ENCODE measurements at regions not wholly inside any gene's neighbourhood (a gene's known extent, or its start where the extent isn't known, plus 50 kb on each side); places are given as distances from the start of the nearest gene placed in this dataset.

- no peak overlapping the region for H3K4me3 ChIP-seq (ENCODE audit: low read depth, low read length)
- no peak for TF ChIP-seq CTCF (IDR thresholded peaks at IDR 0.05; ENCODE audit: insufficient read depth, low read length, poor library complexity, severe bottlenecking)
- no peak for DNase-seq (ENCODE audit: low read depth)
- H3K36me3 ChIP-seq (ENCODE audit: control insufficient read depth, insufficient read depth, low read length): no peaks in the 10 kb centered on the region
- no peaks in the 10 kb centered on the region for H3K27me3 ChIP-seq (ENCODE audit: control insufficient read depth, insufficient read depth, low read length)
These were observed 131.0 kb upstream of the BRINP1 start for GRCh38 chr9:119500072-119500771.

DNA sequence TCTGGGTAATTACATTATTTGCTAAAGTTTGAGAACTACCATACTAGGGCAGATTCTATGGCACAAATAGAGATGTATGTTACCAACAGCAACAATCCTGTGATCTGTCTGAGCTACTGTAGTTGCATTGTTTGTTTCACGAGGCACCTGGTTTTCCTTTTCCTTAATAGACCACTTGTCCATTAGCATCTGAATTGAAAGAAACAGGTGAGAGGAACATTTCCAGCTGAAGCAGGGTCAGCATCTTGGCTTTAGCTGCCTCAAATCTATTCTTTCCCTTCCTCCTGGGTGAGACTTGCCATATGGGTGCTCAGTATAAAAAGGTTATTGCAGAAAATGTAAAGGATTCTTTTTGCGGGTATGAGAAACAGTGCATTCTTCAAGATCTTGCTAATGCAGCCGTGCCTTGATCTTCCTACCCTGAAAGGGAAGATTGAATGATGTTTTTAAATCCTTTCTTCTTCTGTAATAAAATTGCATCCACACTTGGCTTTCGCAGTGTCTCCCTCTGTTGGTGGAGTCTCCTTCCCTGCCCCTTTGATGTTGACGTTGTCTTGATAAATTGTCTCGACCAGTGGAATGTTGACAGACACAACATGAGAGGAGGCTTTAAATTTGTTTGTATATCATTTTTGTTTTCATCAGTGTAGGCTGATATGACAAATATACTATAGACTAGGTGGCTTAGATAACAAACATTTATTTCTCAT is 118.0 kb upstream of the BRINP1 start:
- Histone ChIP-seq H3K36me3 (ENCODE audit: control insufficient read depth, insufficient read depth, low read length) (no peaks in the 10 kb centered on the region), H3K27me3 (ENCODE audit: control insufficient read depth, insufficient read depth, low read length) (no peaks in the 10 kb centered on the region), H3K4me3 (ENCODE audit: low read depth, low read length) (no peak overlapping the region)
- no peak for DNase-seq (ENCODE audit: low read depth)
- TF ChIP-seq CTCF (IDR thresholded peaks at IDR 0.05; ENCODE audit: insufficient read depth, low read length, poor library complexity, severe bottlenecking): no peak

GRCh38 chr9:119483153-119483552 is 113.9 kb upstream of the BRINP1 start:
- Histone ChIP-seq H3K27me3 (ENCODE audit: control insufficient read depth, insufficient read depth, low read length) (no peaks in the 10 kb centered on the region), H3K36me3 (ENCODE audit: control insufficient read depth, insufficient read depth, low read length) (no peaks in the 10 kb centered on the region), H3K4me3 (ENCODE audit: low read depth, low read length) (no peak overlapping the region)
- TF ChIP-seq CTCF (IDR thresholded peaks at IDR 0.05; ENCODE audit: insufficient read depth, low read length, poor library complexity, severe bottlenecking): no peak
- DNase-seq (ENCODE audit: low read depth): no peak

DNA sequence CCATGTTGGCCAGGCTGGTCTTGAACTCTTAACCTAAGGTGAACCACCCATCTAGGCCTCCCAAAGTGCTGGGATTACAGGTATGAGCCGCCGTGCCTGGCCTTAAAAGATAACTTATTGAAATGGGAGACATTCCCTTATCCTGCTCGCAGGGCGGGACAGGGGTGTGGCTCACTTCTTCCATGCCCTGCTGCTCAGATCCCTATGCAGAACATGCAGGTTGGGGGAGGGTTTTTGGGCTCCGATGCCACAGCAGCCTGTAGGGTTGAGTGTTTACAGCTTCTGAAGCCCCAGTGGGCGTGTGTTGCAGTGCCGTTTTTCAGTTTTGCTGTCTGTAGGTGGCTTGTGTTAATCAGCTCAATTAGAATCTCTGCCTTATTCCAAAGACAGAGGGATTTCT is 108.0 kb upstream of the BRINP1 start:
- H3K27me3 ChIP-seq (ENCODE audit: control insufficient read depth, insufficient read depth, low read length): no peaks in the 10 kb centered on the region
- no peak overlapping the region for H3K4me3 ChIP-seq (ENCODE audit: low read depth, low read length)
- no peak for DNase-seq (ENCODE audit: low read depth)
- TF ChIP-seq CTCF (IDR thresholded peaks at IDR 0.05; ENCODE audit: insufficient read depth, low read length, poor library complexity, severe bottlenecking): no peak
- H3K36me3 ChIP-seq (ENCODE audit: control insufficient read depth, insufficient read depth, low read length): no peaks in the 10 kb centered on the region

- no peaks in the 10 kb centered on the region for H3K36me3 ChIP-seq (ENCODE audit: control insufficient read depth, insufficient read depth, low read length)
- no peak for TF ChIP-seq CTCF (IDR thresholded peaks at IDR 0.05; ENCODE audit: insufficient read depth, low read length, poor library complexity, severe bottlenecking)
- no peak overlapping the region for H3K4me3 ChIP-seq (ENCODE audit: low read depth, low read length)
- H3K27me3 ChIP-seq (ENCODE audit: control insufficient read depth, insufficient read depth, low read length): no peaks in the 10 kb centered on the region
- no peak for DNase-seq (ENCODE audit: low read depth)
These were observed 88.8 kb upstream of the BRINP1 start for GRCh38 chr9:119458068-119458467.

Measured in kidney epithelial cell (primary cell).